ENCODE measurements at regions not wholly inside any gene's neighbourhood (a gene's known extent, or its start where the extent isn't known, plus 50 kb on each side); places are given as distances from the start of the nearest gene placed in this dataset.
"Not testable (repeated sequence)": the region's sequence is repeated elsewhere in the genome, so short reads cannot be mapped to it uniquely, and the experiment has no call there.

DNA sequence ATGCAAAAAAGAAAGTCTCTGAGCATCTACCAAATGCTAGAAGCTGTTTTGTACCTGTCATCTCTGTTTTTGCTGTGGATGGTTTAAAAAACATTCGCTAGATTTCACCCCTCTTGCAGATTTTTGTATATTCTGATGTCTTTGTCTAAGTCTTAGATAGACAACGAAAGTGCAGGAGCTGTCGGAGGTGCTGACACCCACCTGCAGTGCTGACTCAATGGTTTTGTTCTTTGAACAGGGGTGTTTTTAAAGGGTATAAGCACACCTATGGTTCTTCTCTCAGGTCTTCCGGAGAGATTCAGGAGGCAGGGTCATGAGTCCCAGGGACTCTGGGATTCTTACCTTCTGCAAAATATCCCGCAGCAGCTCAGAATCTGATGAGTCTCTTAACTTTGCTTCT lies 231.7 kb upstream of the FRG2C start:
- H4K20me1 ChIP-seq, result peaks cover 0 to 21% (median 5%) of the 10 kb centered on the region in 11 experiments; a peak in 8 of 22 replicates
- not testable (repeated sequence) for H3K27ac ChIP-seq; H3K9ac ChIP-seq; H3K27me3 ChIP-seq; H3K9me3 ChIP-seq (replicated peaks in 1 of 11); H3K4me3 ChIP-seq
- H3K4me2 ChIP-seq, result peak overlapping the region in 5 of 11 experiments; percentile 46 to 90 (median 83); a peak in 5 of 22 replicates
- peaks cover 13 to 40% (median 33%) of the 10 kb centered on the region in 10 experiments for H3K4me1 ChIP-seq
- peaks cover 0 to 45% (median 16%) of the 10 kb centered on the region in 11 experiments; a peak in 16 of 22 replicates for H3K36me3 ChIP-seq

DNA sequence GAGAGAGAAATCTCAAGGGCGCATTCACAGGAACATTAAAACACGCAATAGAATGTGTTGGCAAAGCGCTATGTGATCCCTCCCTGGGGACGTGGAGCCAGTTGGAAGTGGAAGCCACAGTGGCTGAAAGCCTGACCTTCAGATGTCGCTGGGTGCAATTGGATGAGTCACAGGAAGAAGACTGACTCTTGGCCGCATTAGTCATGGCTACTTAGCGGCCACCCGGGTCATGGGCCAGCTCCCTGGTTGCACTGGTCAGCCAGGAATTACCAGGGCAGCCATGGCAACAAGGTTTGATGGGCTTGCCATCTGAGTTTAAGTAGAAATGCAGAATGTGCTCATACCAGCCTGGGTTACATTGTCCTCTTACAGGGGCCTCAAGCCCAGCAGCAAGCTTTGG lies 231.2 kb upstream of the FRG2C start:
- H3K9me3 ChIP-seq (replicated peaks in 1 of 11); H3K4me3 ChIP-seq; H3K27me3 ChIP-seq; H3K9ac ChIP-seq: not testable (repeated sequence)
- Histone ChIP-seq H3K4me2 (peak overlapping the region in 7 of 11 experiments; percentile 2 to 90 (median 77); a peak in 13 of 22 replicates), H3K4me1 (peaks cover 13 to 40% (median 33%) of the 10 kb centered on the region in 10 experiments), H4K20me1 (peaks cover 0 to 21% (median 5%) of the 10 kb centered on the region in 11 experiments; a peak in 8 of 22 replicates), H3K36me3 (peaks cover 0 to 41% (median 12%) of the 10 kb centered on the region in 11 experiments; a peak in 14 of 22 replicates), H3K27ac (peak overlapping the region in 1 of 11 experiments; percentile 45; a peak in 1 of 22 replicates)

DNA sequence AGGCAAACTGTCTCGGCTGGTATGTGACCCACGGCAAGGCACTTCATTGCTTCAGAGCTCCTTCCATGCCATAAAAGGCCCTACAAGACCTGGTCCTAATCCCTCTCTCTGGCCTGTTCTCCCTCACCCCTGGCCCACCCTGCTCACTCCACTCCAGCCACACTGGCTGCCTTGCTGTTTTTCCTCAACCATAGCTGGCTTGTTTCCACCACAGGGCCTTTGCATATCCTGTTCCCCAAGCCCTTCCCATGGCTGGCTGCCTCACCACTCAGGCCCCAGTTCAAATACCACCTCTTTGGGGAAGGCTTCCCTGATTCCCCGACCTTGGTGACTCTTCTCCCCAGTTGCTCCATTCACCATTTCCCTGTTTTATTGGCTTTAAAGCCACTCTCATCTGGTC lies 230.8 kb upstream of the FRG2C start:
- peaks cover 0 to 21% (median 5%) of the 10 kb centered on the region in 11 experiments; a peak in 8 of 22 replicates for H4K20me1 ChIP-seq
- peak overlapping the region in 8 of 11 experiments; percentile 2 to 90 (median 78); a peak in 15 of 22 replicates for H3K4me2 ChIP-seq
- H3K9me3 ChIP-seq (replicated peaks in 1 of 11); H3K4me3 ChIP-seq; H3K27me3 ChIP-seq; H3K9ac ChIP-seq: not testable (repeated sequence)
- H3K27ac ChIP-seq, result peak overlapping the region in 1 of 11 experiments; percentile 45; a peak in 1 of 22 replicates
- H3K4me1 ChIP-seq, result peaks cover 13 to 40% (median 33%) of the 10 kb centered on the region in 10 experiments
- peaks cover 0 to 37% (median 9%) of the 10 kb centered on the region in 11 experiments; a peak in 9 of 22 replicates for H3K36me3 ChIP-seq

DNA sequence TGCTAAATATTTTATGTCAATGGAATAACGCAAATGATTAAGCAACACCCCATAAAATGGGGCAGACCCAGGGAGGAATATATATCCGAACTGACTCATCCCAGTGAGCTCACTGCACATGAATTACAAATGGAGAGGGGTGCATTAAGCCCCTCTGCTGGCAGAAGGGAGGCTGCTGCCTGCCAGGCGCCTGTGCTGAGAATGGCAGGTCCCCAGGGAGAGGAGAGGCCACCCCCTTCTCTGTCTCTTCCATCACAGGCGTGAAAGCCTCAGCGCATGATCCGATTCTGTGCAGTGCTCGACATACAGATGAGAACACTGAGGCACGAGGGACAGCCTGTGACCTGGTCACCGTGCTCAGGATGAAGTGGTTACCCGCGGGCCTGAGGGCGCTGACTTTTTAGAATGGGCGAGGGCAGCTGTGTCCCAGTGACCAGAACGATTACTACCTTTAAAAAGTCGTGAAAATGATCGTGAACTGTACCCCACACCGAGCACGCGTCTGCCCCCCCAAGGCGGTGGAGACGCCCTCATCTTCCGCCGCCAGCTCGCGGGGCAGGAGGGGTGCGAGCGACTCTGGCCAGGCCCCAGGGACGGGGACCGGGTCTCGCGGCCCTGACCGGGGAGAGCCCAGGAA lies 229.7 kb upstream of the FRG2C start:
- peak overlapping the region; percentile 79 to 93 (median 87) for H3K9ac ChIP-seq
- not testable (repeated sequence) for H3K9me3 ChIP-seq (replicated peaks in 1 of 11); H3K27me3 ChIP-seq
- H3K36me3 ChIP-seq, result peaks cover 0 to 28% (median 4%) of the 10 kb centered on the region in 11 experiments; a peak in 7 of 22 replicates
- H3K4me3 ChIP-seq, result peak overlapping the region; percentile 69 to 86 (median 77)
- H4K20me1 ChIP-seq, result peaks cover 0 to 16% (median 5%) of the 10 kb centered on the region in 11 experiments; a peak in 8 of 22 replicates
- H3K4me2 ChIP-seq, result peak overlapping the region; percentile 71 to 90 (median 83)
- H3K27ac ChIP-seq, result peak overlapping the region; percentile 38 to 94 (median 87)
- peaks cover 13 to 39% (median 31%) of the 10 kb centered on the region in 10 experiments for H3K4me1 ChIP-seq

DNA sequence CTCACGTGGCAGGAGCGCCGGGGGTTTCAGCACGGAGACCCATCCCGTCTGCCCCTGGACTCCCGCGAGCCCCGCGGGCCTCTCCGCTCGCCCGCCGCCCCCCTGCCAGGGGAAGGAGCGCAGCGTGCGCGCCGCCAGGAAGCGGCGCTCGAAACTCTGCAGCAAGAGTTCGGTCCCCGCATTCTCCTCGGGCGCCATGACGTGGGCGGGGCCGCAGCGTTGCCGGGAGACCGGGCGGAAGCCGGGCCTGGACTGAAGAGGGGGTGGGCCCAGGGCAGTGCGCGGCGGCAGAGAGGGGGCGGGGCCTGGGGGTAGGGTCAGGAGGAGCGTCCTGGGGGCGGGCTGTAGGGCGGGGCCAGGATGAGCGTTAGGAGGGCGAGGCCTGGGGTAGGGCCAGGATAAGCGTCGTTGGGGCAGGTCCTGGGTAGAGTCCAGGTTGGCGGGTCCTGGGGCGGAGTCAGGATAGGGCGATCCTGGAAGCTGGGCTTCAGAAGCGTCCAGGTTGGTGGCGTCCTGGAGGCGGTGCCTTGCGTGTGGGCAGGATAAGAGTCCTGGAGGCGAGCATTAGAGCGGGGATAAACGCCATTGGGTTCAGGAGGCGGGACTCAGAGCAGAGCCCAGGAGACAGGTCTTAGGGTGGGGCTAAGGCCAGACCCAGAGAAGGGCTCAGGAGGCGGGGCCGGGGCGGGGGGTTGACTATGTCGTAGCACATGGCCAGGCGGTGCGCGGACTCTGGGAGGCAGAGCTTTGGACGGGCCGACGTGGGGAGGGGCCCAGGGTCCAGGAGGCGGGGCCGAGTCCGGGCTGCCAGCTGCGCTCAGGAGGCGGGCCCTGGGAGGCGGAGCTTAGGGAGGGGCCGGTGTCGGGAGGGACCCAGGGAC lies 229.0 kb upstream of the FRG2C start:
- Histone ChIP-seq H3K27ac (peak overlapping the region; percentile 72 to 94 (median 87)), H4K20me1 (peaks cover 0 to 15% (median 0%) of the 10 kb centered on the region in 11 experiments; a peak in 6 of 22 replicates), H3K4me1 (peaks cover 13 to 35% (median 29%) of the 10 kb centered on the region in 10 experiments), H3K36me3 (peaks cover 0 to 24% (median 4%) of the 10 kb centered on the region in 11 experiments; a peak in 6 of 22 replicates), H3K4me2 (peak overlapping the region; percentile 75 to 90 (median 83)), H3K4me3 (peak overlapping the region; percentile 69 to 86 (median 77)), H3K9ac (peak overlapping the region; percentile 81 to 93 (median 87))
- H3K27me3 ChIP-seq; H3K9me3 ChIP-seq (replicated peaks in 1 of 11): not testable (repeated sequence)

DNA sequence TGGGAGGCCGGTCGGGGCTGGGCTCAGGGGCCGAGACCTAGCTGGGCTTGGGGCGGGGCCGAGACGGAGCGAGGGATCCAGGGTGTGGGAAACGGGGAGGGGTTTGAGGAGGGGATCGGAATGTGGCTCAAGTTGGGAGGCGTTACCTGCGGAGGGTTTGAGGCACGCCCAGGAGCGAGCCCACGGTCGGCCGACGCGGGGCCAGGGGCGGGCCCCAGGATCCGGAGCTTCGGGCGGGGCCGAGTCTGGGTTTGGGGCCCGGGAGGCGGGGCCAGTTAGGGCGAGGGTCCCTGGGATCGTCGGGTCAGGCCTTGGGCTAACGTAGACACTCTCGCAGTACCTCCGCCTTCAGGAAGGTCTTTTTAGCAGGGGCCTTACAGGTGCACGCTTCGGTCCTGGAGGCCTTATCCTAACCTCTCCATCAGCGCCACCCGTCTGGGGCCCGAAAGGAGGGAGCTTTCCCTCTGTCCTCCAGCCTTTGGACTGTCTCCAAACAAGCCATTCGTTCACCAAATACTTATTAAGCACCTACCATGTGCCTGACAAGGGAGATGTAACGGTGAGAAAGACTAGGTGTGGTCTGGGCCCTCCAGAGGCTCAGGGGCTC lies 228.2 kb upstream of the FRG2C start:
- H3K27ac ChIP-seq, result peak overlapping the region in 10 of 11 experiments; percentile 61 to 94 (median 86); a peak in 20 of 22 replicates
- not testable (repeated sequence) for H3K27me3 ChIP-seq

DNA sequence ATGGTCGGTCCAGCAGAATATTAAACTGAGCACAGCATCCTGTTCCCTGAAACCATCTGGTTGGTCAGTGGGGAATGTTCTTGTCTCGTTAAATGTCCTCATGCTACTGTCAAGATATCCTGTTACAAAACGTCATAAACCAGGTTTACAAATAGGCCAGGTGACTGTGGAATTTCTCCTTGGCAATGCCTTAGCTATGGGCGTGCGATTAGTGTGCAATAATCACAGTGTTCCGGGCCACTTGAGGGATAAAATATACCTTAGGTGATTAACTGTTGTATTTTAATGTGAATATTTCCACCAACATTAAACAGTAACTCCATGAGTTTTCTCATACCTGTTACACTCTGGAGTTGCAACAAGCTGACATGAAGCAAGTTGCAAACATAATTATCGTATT lies 223.1 kb upstream of the FRG2C start:
- H3K27ac ChIP-seq; H3K27me3 ChIP-seq; H3K36me3 ChIP-seq; H3K9me3 ChIP-seq (replicated peaks in 1 of 11); H3K4me1 ChIP-seq; H3K9ac ChIP-seq; H3K4me3 ChIP-seq; H3K4me2 ChIP-seq; H4K20me1 ChIP-seq: not testable (repeated sequence)

More for the DNA sequence above, 228.2 kb upstream of the FRG2C start:
- Histone ChIP-seq H3K4me3 (peak overlapping the region; percentile 69 to 86 (median 77)), H3K4me1 (peaks cover 13 to 30% (median 24%) of the 10 kb centered on the region in 10 experiments), H3K4me2 (peak overlapping the region; percentile 73 to 89 (median 83)), H3K36me3 (peaks cover 0 to 20% (median 3%) of the 10 kb centered on the region in 11 experiments; a peak in 5 of 22 replicates), H3K9ac (peak overlapping the region; percentile 81 to 93 (median 87))
- not testable (repeated sequence) for H3K9me3 ChIP-seq (replicated peaks in 1 of 11); H4K20me1 ChIP-seq

DNA sequence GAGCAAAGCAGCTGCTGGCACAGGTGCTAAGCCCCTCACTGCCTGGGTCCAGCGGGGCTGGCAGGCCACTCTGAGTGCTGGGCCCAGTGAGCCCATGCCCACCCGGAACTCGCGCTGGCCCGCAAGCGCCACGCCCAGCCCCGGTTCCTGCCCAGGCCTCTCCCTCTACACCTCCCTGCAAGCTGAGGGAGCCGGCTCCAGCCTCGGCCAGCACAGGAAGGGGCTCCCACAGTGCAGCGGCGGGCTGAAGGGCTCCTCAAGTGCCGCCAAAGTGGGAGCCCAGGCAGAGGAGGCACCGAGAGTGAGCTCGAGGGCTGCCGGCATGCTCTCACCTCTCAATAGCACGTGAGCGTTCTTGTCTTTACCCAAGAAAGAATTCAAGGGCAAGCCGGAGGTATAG lies 219.5 kb upstream of the FRG2C start:
- H3K9me3 ChIP-seq (replicated peaks in 1 of 11), result not testable (repeated sequence)

DNA sequence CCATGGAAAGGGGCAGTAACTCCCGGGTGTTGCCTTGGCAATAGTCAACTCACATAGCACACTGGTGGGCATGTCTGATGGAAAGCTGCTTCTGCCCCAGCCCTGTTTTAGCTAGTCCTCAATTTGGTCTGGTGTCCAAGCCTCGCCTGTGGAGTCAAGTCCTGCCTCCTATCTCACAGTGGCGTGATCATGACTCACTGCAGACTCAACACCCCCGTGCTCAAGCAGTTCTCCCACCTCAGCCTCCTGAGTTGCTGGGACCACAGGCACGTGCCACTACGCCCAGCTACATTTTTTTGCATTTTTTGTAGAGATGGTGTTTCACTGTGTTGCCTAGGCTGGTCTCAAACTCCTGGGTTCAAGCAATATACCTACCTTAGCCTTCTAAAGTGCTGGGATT lies 218.9 kb upstream of the FRG2C start:
- H3K4me3 ChIP-seq; H3K4me2 ChIP-seq; H4K20me1 ChIP-seq; H3K27me3 ChIP-seq; H3K27ac ChIP-seq; H3K4me1 ChIP-seq; H3K9me3 ChIP-seq (replicated peaks in 1 of 11); H3K9ac ChIP-seq; H3K36me3 ChIP-seq: not testable (repeated sequence)

More for the DNA sequence above, 219.5 kb upstream of the FRG2C start:
- not testable (repeated sequence) for H3K4me3 ChIP-seq, H3K27me3 ChIP-seq, H3K9ac ChIP-seq, H4K20me1 ChIP-seq, H3K4me2 ChIP-seq, H3K36me3 ChIP-seq, H3K27ac ChIP-seq, H3K4me1 ChIP-seq

DNA sequence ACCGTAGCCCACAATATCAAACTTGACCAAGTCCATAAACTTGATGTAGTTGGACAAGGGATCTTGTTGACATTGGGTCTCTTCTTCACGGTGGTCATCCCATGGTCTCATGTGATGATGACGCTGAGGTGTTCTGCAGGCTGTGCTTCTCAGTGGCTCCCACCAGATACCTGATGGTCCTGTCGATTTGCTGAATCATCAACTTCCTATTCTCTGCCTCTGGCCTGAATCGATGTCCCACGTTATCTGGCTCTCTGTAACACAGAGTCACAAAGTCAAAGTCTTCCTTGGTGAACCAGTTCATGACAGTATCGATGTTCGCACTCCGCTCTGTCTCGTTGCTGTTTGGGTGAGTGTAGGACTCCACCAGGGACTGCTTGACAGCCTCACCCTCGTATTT lies 217.2 kb upstream of the FRG2C start:
- H3K27me3 ChIP-seq; H3K36me3 ChIP-seq; H3K4me1 ChIP-seq; H3K9me3 ChIP-seq (replicated peaks in 1 of 11); H3K4me3 ChIP-seq; H3K4me2 ChIP-seq; H3K9ac ChIP-seq; H3K27ac ChIP-seq; H4K20me1 ChIP-seq: not testable (repeated sequence)

DNA sequence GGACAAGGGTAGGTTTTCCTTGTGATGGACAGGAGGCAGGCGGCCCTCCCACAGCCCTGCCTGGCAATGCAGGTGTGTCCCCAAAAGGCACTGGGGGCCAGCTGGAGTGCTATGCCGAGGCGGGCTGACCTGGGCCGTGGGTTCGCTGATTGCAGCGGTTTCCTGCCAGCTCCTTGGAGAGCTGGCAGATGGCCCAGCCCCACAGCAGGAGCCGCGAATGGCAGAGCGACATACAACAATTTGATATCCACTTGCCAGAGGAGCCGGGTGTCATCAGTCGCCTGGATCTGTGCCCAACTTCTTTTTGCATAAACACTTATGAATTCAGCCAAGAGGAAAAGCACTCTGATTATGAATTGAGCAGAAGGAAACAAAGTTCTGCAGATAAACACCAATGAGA lies 210.8 kb upstream of the FRG2C start:
- H3K27me3 ChIP-seq; H3K9ac ChIP-seq; H3K9me3 ChIP-seq (replicated peaks in 1 of 11); H4K20me1 ChIP-seq; H3K4me3 ChIP-seq; H3K27ac ChIP-seq; H3K36me3 ChIP-seq: not testable (repeated sequence)
- Histone ChIP-seq H3K4me1 (peaks cover 0 to 16% (median 9%) of the 10 kb centered on the region in 10 experiments; a peak in 12 of 20 replicates), H3K4me2 (peak overlapping the region in 8 of 11 experiments; percentile 18 to 54 (median 43); a peak in 16 of 22 replicates)

DNA sequence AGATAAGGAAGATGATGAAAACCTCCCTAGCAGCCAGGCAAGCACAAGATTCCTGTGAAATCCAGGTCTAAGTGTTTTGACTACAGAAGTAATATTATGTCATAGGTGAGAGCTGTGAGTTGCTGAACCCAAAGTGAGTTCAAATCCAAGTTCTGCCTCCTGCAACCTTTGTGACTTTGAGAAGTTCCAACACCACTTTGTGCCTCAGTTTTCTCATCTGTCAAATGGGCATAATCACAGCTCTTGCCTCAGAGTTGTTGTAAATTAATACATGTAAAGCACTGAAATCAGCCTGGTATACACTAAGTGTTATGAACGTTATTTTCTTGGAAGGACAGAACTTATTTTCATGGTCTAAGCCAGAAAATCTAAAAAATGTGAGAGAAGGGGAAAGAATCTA lies 210.3 kb upstream of the FRG2C start:
- H4K20me1 ChIP-seq; H3K9ac ChIP-seq; H3K27me3 ChIP-seq; H3K36me3 ChIP-seq; H3K4me3 ChIP-seq; H3K9me3 ChIP-seq (replicated peaks in 1 of 11); H3K27ac ChIP-seq: not testable (repeated sequence)
- Histone ChIP-seq H3K4me1 (peaks cover 0 to 16% (median 9%) of the 10 kb centered on the region in 10 experiments; a peak in 12 of 20 replicates), H3K4me2 (peak overlapping the region in 6 of 11 experiments; percentile 38 to 54 (median 46); a peak in 9 of 22 replicates)

All from BLaER1 treated with 17β-estradiol and CSF1 and Interleukin-3, amounts not matched to agents 10 nM and 100 nM (cell line).